ENCODE measurements at regions not wholly inside any gene's neighbourhood (a gene's known extent, or its start where the extent isn't known, plus 50 kb on each side); places are given as distances from the start of the nearest gene placed in this dataset.

DNA sequence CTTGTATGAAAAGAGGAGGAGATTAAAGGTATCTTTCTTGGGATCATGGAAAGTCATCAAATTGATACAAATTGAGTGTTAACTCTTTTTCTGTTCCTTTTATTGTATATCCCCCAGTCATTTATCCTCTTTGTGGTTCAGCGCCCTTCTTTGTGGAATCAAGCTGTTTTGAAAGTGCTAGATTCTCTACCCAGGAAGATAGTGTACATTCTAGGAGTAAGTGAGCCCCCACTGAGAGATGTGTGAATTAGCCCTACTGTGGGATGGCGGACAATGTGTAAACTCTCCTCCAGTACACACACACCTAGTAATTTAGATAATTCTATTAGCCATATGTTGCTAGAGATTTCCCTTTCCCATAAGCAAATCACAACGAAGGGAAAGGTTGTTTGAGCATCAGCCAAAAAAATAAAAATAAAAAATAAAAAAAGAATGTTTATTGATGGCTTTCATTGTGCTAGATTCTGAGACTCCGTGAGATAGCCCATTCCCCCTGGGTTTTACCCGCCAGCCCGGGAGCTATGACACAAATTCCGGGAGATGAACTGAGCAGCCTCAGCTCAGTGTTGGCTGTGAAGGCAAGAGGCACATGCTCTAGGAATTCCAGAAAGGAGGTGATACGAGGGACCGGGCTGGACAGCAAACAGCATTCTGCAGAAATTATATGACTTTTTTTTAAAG, 378.4 kb upstream of the RUNX1 start:
- TF ChIP-seq POLR2AphosphoS5 (IDR thresholded peaks at IDR 0.05; ENCODE audit: low read depth, low read length), result no peak
- TF ChIP-seq TAF1 (IDR thresholded peaks at IDR 0.05; ENCODE audit: borderline replicate concordance, low read depth, low read length), result no peak
- no peak for TF ChIP-seq POLR2A (IDR thresholded peaks at IDR 0.05; ENCODE audit: low read depth, low read length)

Measured in GM12892 (cell line).